GM18519 (cell line): ENCODE measurements at regions not wholly inside any gene's neighbourhood (a gene's known extent, or its start where the extent isn't known, plus 50 kb on each side); places are given as distances from the start of the nearest gene placed in this dataset.

ENCODE experiments used
- ATAC-seq: cut with Tn5 transposase; IDR thresholded peaks from one replicate; pipeline ENCODE4 v1.9.1; 2021; ENCODE audit warnings: mild to moderate bottlenecking, moderate library complexity; ENCODE audit not compliant: unreplicated experiment, low FRiP score

DNA sequence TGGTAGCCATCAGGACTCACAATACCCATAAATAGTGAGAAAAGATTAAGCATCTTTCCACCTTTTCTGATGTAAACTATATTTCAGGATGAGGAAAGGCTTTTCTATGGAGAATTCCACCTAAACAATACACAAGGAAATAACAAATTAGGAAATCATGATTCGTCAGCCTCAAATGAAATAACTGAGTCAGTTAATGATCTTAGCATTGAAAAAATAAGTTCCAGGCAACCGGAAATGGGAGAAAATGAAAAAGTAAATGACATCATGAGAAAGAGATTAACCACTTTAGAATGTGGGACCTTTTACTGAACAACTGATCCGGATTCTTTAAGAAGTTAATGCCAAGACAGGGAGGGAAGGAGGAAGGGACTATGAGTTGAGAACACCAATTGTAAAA is 742.3 kb downstream of the TNS3 start:
- ATAC-seq: no peak

DNA sequence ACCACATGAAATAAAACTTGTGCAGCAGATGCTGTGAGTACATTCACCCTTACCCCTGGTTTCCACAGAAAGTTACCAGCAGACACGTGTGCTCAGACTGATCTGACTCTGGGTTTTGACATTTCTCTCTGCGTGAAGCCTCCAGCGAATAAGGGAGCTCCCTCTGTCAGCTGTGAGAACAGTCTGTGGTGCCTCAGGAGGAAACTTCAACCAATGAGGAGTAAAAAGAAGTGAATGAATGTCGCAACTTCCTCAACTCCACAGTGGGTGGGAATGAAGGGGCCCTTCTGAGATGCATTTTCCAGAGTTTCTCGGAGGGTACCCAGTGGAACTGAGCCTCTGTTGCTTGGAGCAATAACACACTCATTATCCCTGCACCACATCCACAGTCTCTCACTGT is 743.4 kb downstream of the TNS3 start:
- no peak for ATAC-seq

DNA sequence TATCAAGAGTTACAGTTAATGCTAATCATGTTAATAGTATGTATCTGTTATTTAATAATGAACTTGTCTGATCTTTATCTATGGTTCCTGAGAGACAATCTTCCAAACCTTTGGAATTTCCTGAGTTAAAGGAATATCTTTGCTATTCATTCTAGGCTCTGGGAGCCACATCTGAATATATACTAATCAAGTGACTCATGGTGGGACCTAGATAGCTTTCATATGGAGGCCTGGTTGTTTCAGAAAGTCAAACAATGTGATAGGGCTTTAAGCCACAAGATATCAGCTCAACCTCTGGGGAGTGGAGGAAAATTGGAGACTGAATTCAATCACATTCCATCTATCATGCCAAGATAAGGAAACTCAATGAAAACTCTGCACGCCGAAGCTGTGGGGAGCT is 746.4 kb downstream of the TNS3 start:
- ATAC-seq: no peak

DNA sequence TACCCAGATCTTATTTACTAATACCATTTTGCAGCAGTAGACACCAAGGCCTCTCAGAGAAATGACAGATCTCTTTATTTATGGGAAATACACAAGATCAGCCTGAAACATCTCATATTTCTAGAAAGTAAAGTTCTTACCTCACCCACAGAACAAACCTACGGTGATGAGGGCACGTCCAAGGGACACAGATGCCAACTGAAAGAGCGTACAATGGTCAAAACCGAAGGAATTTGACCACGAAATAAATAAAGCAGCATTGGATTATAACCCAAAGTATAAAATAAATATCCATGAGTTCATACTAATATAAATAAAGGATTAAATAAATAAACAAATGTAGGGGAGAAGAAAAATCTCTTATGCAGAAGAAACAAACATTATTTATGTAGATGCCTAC is 747.0 kb downstream of the TNS3 start:
- ATAC-seq: no peak

DNA sequence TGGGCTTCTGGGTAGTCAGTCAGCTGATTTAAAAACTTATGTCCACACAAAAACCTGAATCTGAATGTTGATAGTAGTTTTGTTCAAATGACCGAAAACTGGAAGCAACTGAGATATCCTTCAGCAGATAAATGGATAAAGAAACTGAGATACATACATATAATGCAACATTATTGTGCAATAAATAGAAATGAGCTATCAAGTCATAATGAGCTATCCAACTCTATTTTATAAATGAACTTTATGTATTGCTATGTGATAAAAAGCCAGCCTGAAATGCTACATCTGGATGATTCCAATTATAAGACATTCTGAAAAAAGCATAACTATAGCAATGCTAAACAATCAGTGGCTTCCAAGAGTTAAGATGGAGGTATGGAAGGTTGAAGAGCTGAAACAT is 748.7 kb downstream of the TNS3 start:
- no peak for ATAC-seq

DNA sequence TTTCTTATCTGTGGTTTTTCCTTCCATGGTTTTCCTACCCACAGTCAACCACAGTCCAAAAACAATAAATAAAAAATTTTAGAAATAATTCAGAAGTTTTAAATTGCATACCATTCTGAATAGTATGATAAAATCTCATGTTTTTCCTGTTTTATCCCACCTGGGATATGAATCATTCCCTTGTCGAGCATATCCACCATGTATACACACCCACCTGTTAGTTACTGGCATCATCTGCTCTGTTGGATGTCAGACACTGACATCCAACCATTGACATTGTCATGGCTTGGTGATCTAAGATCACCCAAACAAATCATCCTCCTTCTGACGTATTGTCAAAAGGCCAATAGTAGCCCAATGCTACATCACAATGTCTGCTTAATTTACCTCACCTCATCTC is 749.8 kb downstream of the TNS3 start:
- no peak for ATAC-seq

DNA sequence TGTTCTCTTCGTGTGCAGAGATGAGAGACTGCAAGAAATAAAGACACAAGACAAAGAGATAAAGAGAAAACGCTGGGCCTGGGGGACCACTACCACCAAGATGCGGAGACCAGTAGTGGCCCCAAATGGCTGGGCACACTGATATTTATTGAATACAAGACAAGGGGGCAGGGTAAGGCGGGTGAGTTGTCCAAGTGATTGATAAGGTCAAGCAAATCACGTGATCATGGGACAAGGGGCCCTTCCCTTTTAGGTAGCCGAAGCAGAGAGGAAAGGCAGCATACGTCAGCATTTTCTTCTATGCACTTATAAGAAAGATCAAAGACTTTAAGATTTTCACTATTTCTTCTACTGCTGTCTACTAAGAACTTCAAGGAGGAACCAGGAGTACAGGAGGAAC is 762.1 kb downstream of the TNS3 start:
- ATAC-seq: no peak

DNA sequence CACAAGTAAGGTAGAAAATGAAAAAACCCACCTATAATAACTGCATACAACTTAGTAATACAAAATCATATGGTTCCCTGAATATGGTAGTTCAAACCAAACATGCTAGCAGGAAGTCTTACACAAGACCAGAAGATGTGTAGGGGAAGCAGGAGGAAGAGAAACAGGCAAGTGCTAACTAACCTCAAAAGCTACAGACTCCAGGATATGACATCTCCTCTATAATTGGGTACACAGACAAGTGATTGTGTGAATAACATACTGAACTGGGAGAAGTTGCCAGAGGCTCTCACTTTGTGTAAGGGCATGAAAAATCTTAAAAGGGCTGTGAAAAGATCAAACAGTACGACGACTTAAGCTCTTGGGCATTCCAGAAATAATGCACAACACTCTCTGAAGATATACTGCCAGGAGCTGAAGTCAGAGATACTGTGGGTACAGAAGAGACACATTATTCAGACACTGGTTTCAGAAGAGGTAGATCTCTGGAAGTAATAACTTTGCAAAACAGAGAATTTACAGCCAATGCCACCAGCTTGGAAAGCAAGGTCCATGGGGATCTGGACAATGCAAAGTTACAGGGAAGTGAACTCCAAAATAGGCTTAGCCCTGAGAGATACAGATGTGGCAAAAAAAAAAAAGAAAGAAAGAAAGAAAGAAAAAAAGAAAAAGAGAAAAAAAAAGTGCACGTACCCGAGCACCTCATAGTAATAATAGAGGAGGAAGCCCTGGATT is 767.2 kb downstream of the TNS3 start:
- ATAC-seq: no peak

DNA sequence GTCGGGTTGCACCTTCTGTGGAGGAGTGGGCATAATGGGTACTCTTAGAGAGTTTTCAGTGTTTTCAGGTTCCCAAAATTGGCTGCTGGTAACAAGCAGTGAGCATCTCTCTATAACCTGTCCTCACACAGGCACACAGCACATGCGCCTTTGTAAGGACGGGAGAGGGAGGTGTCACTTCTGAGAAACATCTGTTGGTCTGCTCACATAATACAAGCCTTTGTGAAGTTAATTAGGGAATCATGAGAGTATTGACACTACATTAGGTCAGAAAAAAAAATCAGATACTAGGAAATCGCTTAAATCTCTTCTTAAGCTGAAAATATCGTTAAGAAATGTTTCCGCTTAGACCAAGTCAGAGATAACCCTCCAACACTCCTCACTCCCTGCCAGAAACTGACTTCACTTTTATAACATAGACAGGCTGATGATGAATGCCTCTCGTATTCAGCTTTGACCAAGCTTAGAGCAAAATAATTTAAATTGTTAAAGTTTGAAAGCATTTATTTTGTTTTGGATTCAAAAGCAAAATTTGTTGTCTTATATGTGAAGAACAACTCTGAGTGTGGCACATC is 769.7 kb downstream of the TNS3 start:
- ATAC-seq: no peak

DNA sequence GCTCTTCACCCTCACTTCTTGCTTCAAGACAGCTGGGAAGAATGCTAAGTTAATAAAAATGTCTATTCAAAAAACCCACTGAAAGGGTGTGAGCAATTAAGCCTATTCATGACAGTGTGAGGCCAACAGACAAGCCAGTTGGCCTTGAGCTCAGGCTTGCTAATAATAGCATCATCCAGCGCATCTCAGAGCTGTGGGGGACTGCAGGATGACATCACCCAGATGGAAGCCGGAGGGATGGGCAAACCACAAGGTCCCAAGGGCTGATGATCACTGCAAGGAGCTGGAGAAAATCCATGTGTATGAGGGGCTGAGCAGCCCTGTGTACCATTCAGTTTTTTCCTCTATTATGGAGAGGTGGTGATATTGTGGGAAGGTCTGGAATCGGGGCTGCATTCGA is 770.4 kb downstream of the TNS3 start:
- no peak for ATAC-seq

DNA sequence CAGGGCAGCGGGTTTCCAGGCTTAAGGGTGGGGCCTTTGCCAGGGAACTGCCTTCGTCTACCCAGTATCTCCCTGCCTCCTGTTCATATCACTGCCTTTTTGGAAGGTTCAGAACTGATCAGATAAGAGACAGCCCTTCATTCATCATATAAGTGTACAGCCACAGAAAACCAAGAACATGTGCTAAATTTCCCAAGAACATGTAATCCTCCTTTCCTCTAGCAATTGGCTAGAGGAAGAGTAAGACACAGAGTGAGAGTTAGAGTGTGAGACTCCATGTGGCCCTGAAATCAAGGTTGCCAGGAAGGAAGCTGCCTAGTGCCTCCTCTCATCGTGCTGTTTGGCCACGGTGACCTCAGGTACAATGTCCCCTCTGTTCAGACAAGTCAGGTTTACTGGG is 770.9 kb downstream of the TNS3 start:
- no peak for ATAC-seq

DNA sequence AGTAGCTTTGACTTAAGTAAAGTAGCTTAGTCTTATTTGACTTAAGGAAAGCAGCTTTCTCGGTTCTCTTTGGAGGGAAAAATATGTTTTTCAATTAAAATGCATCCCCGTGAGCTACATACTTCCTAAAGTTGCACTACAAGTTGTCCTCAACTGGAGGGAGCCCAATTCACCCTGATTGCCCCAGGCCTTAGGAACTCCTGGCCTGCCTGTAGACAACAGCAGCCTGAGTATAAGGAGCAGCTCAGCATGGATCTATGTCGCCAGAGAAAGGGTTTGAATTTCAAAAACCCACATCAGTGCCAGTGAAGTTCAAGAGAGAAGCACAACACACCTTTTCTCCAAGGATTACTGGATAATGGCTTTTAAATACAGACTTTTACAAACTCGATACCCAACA is 772.0 kb downstream of the TNS3 start:
- ATAC-seq: no peak

DNA sequence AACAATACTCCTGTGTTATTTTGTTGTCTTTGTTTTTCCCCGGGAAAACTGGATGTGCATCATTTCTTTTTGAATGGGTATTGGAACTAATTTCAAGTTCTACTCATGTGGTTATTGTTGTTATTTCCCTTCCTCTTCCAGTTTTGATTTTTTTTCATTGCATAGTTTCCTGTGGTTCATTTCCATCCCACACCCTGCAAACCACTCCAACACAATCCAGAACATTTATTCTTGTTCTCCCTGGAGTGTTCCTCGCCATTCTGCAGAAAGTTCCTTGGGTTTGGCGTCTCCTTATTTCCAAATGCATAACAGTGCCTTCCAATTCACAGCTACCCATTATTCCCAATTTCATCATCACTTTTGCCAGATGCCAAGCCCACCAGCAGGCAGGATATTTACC is 775.1 kb downstream of the TNS3 start:
- ATAC-seq: no peak

DNA sequence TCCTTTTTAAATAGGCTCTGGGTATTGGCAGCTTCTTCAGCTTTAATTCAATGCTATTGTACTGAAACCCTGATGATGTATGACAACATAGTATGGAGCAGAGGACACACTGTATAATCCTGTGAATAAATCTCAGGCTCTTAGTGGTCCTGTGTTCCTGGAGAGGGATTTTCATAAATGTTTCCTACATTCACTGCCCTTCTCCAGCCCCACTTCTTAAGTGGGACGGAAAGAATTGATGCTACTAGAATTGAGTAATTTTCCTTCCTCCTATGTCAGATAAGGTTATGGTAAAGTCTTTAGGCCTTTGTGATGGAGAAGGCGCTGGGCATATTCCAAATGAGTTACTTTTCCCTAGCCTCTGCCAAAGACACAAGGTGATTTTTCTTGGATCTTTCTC is 779.4 kb downstream of the TNS3 start:
- no peak for ATAC-seq

DNA sequence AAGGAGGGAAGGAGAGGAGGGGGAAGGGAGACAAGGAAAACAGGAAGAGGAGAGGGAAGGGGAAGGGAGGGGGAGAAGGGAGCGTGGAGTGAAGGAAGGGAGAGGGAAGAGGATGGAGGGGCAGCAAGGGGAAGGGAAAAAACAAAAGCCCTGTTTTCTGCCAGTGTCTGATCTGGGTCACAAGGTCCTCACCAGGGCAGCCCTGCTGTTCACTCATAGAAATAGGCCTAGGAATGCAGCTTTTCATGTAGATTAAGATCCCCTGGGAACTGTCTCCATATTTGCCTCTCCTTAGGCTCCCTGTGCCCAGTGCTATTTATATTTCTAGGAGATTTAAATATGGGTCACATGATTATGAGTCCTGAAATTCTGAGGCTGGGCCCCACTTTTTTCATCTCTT is 790.7 kb downstream of the TNS3 start:
- no peak for ATAC-seq

DNA sequence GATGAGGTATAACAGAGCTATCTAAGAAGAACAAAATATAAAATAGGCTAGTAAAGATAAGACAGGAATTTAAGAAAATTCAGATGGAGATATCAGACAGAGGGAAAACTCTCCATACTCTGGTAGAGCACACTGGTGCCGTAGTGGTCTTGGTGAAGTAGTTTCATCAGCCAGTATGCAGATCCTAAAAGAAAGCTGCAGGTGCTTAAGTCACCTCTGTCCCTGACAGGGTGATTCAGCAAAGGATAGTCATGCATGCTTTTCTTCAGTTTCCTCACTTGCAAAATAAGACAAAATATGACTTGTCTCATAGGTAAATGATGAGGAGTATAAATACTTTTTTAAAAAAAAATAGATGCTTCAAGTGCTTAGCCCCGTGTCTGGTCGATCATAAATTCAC is 794.9 kb downstream of the TNS3 start:
- ATAC-seq: no peak

DNA sequence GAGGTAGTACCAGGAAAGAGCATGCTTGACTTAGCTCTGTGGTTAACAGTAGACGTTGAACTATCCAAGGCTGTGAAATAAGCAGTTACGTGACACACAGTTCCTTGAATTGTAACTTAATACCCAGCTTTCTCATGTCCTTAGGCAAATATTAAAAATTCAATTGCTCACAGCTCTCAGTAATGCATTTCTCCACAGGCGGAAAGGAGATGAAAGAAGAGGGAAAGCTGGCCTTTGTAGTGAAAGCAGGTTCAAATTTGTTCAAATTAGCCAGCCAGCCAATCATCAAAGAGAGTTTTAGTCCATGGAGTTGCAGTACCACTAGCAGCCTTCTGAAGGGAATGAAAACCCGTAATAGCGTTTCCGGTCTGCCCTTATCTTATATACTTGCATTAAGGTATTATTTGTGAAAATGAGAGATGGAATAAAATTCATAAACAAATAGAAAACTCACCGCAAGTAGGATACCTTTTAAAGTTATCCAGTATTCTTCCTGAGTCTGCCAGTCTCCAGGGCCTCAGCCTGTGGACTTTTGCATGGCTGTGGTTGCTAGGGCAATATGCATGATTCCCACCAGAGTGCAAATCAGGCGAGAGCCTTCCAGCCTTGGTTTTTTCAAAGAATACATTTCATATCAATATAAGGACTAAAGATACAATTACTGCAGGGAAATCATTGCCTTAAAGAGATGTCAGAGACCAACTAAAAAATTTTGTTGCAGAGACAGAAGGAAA is 795.5 kb downstream of the TNS3 start:
- ATAC-seq: no peak

DNA sequence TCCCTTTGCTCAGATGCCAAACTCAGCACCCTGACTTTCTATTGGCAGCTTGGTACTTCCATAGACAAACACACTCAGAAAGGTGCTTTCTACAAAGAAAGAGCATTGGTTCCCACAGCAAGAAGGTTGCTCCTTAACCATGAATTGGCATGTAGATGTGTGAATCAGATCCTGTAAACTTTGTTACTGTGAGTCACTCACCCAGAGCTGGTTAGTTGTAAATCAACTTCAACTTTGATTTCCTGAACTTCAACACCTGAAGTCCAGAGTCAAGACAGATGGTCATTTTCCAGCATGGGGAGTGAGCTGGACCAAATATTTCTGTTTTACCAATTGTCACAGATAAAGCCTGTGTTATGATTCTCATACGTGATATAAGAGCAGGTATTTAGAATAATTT is 797.2 kb downstream of the TNS3 start:
- no peak for ATAC-seq

DNA sequence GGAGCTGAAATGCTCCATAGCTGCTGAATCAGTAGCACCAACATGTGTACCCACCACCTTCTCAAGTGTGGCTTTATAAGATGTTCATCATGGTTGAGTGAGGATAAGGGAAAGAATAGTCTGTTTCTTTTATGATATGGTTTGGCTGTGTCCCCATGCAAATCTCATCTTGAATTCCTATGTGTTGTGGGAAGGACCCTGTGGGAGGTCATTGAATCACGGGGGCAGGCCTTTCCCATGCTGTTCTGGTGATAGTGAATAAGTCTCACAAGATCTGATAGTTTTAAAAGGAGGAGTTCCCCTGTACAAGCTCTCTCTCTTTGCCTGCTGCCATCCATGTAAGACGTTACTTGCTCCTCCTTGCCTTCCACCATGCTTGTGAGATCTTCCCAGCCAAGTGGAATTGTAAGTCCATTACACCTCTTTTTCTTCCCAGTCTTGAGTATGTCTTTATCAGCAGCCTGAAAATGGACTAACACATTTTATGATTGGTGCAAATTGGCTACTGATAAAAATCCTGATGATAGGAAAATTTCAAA is 799.9 kb downstream of the TNS3 start:
- ATAC-seq: no peak

DNA sequence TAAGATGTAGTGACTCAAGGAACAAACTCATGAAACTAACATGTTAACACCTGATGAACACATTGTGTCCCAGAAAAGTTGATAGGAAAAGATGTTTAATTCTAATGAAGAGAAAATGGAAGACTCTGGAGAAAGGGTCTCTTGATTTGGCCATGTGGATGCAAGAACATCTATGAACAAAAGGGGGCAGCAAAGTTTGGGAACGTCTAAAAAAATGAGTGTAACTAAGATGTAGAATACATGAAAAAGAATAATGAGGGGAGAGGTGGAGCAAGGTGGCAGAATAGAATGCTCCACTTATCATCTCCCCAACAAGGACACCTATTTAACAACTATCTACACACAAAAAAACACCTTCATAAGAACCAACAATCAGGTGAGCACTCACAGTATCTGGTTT is 805.1 kb downstream of the TNS3 start:
- ATAC-seq: no peak

DNA sequence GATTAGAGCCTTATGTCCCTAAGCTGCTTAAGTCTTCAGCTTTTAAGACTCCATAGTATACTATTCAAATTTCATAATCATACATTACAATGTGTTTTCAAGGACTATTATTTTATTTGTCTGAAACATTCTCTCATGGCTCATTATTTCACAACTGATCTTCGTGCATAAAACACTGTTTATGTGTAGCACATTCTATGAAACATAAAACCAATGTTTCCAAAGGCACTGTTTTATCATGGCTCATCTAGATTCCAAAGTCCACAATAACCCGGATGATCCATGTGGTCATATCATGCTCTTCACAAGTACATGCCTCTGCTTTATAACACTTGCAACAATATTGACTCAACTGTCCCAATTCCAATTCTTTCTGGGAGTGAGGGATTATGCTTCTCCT is 806.1 kb downstream of the TNS3 start:
- no peak for ATAC-seq

DNA sequence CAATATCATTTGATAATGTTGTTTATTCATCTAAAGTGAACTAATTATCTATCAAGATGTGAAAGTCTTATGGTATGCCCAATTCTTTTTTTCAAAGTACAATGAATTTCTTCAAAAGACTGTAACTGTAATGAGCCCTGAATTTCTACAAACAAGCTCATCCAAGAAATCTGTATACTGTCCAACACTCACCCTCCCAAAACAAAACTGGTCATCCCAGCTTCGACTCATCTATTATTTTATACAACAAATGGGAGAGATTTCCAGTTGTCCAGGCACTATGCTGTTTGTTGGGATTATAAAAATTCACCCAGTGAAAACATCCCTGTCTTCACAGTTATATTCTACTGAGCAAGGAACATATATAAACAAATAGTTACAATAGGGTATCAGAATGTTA is 806.9 kb downstream of the TNS3 start:
- ATAC-seq: no peak
